ENCODE measurements at regions not wholly inside any gene's neighbourhood (a gene's known extent, or its start where the extent isn't known, plus 50 kb on each side); places are given as distances from the start of the nearest gene placed in this dataset.

GRCh38 chr7:69149804-69150782 lies 448.2 kb upstream of the AUTS2 start:
- no peak for DNase-seq (ENCODE audit: low spot score)

DNA sequence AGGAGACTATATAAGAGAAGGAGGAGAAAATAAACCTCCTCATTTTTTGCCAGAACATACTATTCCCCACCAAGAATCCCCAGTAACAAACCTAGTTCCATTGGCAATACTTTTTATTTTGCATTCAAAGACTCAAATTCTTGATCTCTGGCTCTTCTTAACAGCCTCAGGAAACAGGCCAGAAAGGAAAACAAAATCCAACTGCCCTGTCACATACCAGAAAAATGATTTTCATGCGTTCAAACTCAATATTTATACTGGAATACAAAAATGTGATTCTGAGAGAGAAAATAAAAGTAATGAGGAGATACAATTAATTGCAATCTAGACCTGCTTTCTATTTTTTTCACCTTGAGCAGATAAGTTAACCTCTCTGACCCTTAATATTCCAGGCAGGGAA lies 435.9 kb upstream of the AUTS2 start:
- no peak for DNase-seq (ENCODE audit: low spot score)

- no peak for DNase-seq (ENCODE audit: low spot score)
These were observed 435.2 kb upstream of the AUTS2 start for GRCh38 chr7:69162931-69163670.

- DNase-seq (ENCODE audit: low spot score) = no peak
These were observed 431.2 kb upstream of the AUTS2 start for GRCh38 chr7:69166979-69167516.

GRCh38 chr7:69169386-69169785 lies 428.9 kb upstream of the AUTS2 start:
- DNase-seq (ENCODE audit: low spot score) = no peak

- DNase-seq (ENCODE audit: low spot score) = no peak
These were observed 425.8 kb upstream of the AUTS2 start for GRCh38 chr7:69172357-69173077.

DNA sequence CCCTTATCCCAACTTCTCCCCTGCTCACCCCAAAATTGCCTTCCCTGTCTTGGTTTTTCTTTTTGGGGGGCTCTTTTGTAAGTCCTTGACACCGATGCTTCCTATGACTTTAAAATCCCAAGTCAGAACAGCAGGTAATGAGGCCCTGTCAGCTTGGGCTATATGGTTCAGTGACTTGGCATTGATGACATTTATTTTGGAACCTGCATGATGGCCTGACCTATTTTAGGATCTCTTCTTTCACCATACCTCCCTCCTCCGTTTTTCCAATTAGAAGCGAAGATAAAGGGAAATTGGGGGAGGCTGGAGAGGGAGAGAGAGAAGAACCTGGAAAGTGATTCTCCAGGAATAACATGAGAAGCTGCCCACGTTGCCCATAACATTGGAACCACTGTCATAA lies 424.9 kb upstream of the AUTS2 start:
- DNase-seq (ENCODE audit: low spot score) = no peak

- no peak for DNase-seq (ENCODE audit: low spot score)
These were observed 424.4 kb upstream of the AUTS2 start for GRCh38 chr7:69173846-69174245.

DNA sequence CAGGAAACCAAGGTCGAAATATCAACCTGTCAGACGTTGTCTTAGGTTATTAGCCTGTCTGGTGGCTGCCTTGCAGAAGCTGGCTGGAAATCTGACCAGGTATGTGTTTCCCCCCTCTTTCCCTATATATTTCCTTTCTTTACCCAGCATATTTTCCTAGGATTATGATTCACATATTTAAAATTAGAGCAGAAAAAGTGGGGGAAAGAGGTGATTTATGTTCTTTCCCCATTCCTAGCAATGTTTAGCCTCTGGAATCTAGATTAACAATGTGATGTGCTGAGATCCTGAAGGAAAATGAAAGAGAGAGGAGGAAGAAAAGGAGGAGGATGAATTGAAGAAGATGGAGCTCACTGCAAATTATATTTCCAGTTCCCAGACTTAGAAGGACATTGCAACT lies 421.4 kb upstream of the AUTS2 start:
- no peak for DNase-seq (ENCODE audit: low spot score)

DNA sequence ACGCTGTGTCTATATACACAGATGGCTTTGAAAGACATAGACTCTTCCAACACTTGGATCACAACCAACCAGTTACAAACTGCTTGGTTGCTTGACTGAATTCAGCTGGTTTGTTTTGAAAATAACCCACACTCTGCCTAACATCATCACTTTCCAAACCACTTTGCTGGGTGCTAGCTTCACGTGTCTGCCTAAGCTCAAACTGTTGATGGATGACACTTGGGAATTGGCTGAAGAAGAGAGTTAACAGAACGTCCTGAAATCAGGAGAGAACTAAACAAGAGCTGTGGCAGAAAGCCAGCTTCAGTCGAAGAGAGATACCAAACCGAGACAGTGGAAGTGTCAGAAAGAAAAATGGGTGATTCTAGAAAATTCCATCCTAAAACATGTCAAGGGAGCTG lies 420.8 kb upstream of the AUTS2 start:
- no peak for DNase-seq (ENCODE audit: low spot score)

- DNase-seq (ENCODE audit: low spot score) = no peak
These were observed 420.3 kb upstream of the AUTS2 start for GRCh38 chr7:69177941-69178494.

- DNase-seq (ENCODE audit: low spot score) = no peak
These were observed 417.6 kb upstream of the AUTS2 start for GRCh38 chr7:69180662-69181061.

- peak; percentile 11 for DNase-seq (ENCODE audit: low spot score)
These were observed 415.4 kb upstream of the AUTS2 start for GRCh38 chr7:69182596-69183467.

- DNase-seq (ENCODE audit: low spot score) = no peak
These were observed 413.9 kb upstream of the AUTS2 start for GRCh38 chr7:69184339-69184738.

DNA sequence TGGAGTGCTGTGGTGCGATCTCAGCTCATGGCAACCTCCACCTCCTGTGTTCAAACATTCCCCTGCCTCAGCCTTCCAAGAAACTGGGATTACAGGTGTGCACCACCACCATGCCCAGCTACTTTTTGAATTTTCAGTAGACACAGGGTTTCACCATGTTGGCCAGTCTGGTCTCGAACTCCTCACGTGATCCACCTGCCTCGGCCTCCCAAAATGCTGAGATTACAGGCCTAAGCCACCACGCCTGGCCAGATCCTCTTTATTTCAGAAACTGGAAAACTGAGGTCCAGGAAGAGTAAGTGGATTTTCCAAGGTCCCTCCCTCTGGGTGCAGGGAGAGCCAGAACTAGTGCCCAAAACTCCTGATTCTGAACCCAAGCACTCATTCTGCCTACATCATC lies 413.1 kb upstream of the AUTS2 start:
- DNase-seq (ENCODE audit: low spot score) = no peak

DNA sequence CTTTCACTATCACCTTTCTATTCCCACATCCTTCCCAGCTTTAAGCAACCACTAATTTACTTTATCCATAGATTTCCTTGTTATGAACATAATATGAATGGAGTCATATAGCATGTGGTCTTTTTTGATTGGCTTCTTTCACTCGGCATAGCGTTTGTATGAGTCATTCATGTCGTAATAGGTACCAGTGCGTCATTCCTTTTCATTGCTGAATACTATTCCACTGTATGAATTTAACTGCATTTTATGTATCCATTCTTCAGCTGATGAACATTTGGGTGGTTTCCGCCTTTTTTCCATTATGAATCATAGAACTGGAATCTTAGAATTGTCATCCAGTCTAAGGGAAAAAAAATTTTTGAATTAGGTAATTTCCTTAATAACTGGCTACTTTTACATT lies 411.3 kb upstream of the AUTS2 start:
- DNase-seq (ENCODE audit: low spot score) = no peak

DNA sequence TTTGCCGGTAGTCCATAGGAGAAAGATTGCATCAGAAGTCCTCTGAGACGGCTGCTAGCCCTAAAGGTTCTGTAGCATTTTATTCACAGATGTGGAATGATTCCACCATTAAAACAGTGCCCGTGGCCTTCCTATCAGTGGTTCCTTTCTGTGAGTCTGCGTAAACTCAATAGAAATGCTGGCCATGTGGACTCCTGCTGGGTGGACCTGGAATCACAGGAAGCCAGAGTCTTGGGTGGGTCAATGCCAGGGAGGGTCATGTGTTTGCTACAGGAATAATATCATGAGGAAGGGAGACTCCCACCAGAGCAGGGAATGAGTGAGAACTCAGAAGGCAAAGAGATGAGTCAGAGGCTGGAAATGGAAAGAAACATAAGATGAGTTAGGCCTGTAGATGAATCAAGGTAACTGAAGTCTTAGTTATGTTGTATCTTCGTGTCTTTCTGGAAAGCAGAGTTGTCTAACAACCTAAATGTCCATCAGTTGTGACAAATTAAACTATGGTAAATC lies 410.4 kb upstream of the AUTS2 start:
- no peak for DNase-seq (ENCODE audit: low spot score)

GRCh38 chr7:69189406-69189805 lies 408.9 kb upstream of the AUTS2 start:
- DNase-seq (ENCODE audit: low spot score) = no peak

DNA sequence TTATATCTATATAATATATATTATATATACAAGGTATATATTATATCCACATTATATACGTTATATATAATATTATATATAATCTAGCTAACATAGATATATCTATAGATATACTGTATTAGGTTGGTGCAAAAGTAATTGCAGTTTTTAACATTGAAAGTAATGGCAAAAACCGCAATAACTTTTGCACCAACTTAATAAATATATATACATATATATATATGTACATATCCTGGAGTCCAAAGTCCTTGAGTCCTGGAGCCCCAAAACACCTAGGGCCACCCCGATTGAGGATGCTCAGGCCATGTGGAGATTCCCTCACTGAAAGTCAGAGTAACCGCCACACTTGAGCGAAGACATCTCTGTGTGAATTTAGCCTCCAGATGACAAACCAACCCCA lies 408.2 kb upstream of the AUTS2 start:
- DNase-seq (ENCODE audit: low spot score) = no peak

DNA sequence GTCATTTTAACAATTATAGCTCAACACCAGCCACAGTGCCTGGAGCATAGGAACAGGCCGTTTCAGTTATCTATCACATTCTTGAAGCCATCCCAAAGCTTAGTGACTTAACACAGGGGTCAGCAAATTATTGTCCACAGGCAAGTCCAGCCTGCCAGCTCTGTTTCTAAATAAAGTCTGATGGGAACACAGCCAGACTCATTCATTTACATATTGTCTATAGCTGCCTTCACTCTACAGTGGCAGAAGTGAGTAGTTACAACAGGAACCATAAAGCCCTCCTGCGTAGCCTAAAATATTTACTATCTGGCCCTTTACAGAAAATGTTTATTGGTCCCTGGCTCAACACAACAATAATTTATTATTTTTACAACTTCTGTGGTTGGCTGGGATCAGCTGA lies 407.5 kb upstream of the AUTS2 start:
- DNase-seq (ENCODE audit: low spot score) = no peak

GRCh38 chr7:69192134-69192533 lies 406.1 kb upstream of the AUTS2 start:
- no peak for DNase-seq (ENCODE audit: low spot score)

Data from globus pallidus (tissue), 1 donor.